Gastrocnemius medialis (tissue), 4 donors: ENCODE measurements at regions not wholly inside any gene's neighbourhood (a gene's known extent, or its start where the extent isn't known, plus 50 kb on each side); places are given as distances from the start of the nearest gene placed in this dataset.

ENCODE experiments used
- CTCF ChIP-seq, 5 experiments: fragments of 450-650 bp in 3 of 5; fragments of 200-600 bp in 2 of 5; sonication (generic) in 2 of 5; IDR thresholded peaks in 4 of 5; conservative IDR thresholded peaks in 1 of 5; 1 replicate in 4 of 5; 2 replicates in 1 of 5; pipeline ENCODE4 v1.5.1; 2016 to 2019; ENCODE audit warnings: antibody characterized with exemption in 5 of 5, mild to moderate bottlenecking in 3 of 5, moderate library complexity in 3 of 5
- POLR2A ChIP-seq, 2 donors: fragments of 450-650 bp; IDR thresholded peaks; one replicate each; pipeline ENCODE4 v1.6.1; 2017; ENCODE audit warnings: antibody characterized with exemption in 2 of 2, mild to moderate bottlenecking in 2 of 2, moderate library complexity in 2 of 2

DNA sequence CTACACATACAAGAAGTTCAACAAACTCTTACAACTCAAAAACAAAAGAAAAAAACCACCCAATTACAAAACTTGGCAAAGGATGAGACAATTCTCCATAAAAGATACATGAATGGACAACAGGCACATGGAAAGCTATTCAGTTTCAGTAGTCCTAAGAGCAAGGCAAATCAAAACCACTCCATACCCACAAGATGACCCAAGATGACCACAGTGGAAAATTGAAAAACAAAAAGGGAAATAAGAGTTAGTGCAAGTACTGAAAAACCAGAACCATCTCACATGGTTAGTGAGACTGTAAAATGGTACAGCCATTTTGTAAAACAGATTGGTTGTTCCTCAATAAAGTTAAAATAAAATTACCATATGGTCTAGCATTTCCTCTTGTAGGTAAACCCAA, 287.1 kb upstream of the CDH9 start:
- no peak for TF ChIP-seq CTCF (IDR thresholded peaks at IDR 0.05 in 4 of 5, conservative IDR thresholded peaks at IDR 0.05 in 1 of 5)
- TF ChIP-seq POLR2A (IDR thresholded peaks at IDR 0.05): no peak
